Tibial artery (tissue), 4 donors: ENCODE measurements at regions not wholly inside any gene's neighbourhood (a gene's known extent, or its start where the extent isn't known, plus 50 kb on each side); places are given as distances from the start of the nearest gene placed in this dataset.
"Not testable (repeated sequence)": the region's sequence is repeated elsewhere in the genome, so short reads cannot be mapped to it uniquely, and the experiment has no call there.

Experiments used
- DNase-seq, 2 donors: peaks; one replicate each; pipeline ENCODE4 v3.0.0-alpha.2; 2019
- H3K27ac ChIP-seq, 2 donors: fragments of 200-600 bp; sonication (generic) in 1 of 2; 1 replicate in 1 of 2; 2 replicates in 1 of 2; pipeline ENCODE4 v1.5.1; 2018 to 2019; ENCODE audit warnings: mild to moderate bottlenecking in 1 of 2
- H3K27me3 ChIP-seq, 2 donors: fragments of 200-600 bp; sonication (generic) in 1 of 2; one replicate each; pipeline versions ENCODE4 v1.5.1 to v1.6.0; 2016 to 2019
- H3K36me3 ChIP-seq, 3 donors: fragments of 200-600 bp; sonication (generic) in 2 of 3; one replicate each; pipeline ENCODE4 v1.5.1; 2016 to 2019; ENCODE audit warnings: mild to moderate bottlenecking in 2 of 3
- H3K4me1 ChIP-seq, 4 donors: fragments of 200-600 bp; sonication (generic) in 2 of 4; 1 replicate in 3 of 4; 2 replicates in 1 of 4; pipeline ENCODE4 v1.5.1; 2016 to 2019
- H3K4me3 ChIP-seq, 2 donors: fragments of 200-600 bp; sonication (generic) in 1 of 2; 1 replicate in 1 of 2; 2 replicates in 1 of 2; pipeline ENCODE4 v1.5.1; 2018 to 2019; ENCODE audit warnings: mild to moderate bottlenecking in 2 of 2
- H3K9me3 ChIP-seq, 3 donors: fragments of 200-600 bp; sonication (generic) in 1 of 3; one replicate each; pipeline ENCODE4 v1.5.1; 2016 to 2019
- intact Hi-C: fragments of 100-400 bp; cut with DNase I; formaldehyde crosslinking; loops from one replicate; pipeline ENCODE4 v1.15.0; 2023; ENCODE audit warnings: low total_unique reads
- TF ChIP-seq, protein P1 (sequence below), 2 experiments: fragments of 200-600 bp in 1 of 2; fragments of 450-650 bp in 1 of 2; IDR thresholded peaks; one replicate each; pipeline ENCODE4 v1.5.1; 2017 to 2019; ENCODE audit warnings: antibody characterized with exemption in 2 of 2, mild to moderate bottlenecking in 1 of 2, moderate library complexity in 1 of 2

DNA sequence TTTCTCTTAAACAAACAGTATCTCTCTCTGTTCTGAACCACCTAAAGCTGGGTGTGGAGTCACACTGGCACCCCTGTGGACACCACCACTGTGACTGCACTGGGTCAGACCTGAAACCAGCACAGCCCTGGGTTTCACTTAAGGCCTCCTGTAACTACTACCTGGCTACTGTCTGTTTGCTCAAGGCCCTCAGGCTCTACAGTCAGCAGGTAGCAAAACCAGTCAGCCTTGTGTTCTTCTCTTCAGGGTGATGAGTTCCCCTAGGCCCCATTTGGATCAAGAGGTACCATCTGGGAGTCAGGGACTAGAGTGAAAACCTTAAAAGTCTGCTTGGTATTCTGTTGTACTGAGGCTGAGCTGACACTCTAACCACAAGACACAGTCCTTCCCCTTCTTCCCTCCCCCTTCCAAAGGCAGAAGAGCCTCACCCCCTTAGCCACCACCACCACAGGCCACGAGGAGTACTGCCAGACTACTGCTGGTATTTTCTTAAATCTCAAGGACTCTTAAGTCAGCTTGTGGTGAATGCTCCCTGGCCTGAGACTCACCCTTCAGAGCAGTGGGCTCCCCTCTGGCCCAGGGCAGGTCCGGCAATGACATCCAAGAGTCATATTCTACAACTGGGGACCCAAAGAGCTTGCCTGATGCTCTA is 153.2 kb upstream of the MON1B start:
- TF ChIP-seq, protein P1, sequence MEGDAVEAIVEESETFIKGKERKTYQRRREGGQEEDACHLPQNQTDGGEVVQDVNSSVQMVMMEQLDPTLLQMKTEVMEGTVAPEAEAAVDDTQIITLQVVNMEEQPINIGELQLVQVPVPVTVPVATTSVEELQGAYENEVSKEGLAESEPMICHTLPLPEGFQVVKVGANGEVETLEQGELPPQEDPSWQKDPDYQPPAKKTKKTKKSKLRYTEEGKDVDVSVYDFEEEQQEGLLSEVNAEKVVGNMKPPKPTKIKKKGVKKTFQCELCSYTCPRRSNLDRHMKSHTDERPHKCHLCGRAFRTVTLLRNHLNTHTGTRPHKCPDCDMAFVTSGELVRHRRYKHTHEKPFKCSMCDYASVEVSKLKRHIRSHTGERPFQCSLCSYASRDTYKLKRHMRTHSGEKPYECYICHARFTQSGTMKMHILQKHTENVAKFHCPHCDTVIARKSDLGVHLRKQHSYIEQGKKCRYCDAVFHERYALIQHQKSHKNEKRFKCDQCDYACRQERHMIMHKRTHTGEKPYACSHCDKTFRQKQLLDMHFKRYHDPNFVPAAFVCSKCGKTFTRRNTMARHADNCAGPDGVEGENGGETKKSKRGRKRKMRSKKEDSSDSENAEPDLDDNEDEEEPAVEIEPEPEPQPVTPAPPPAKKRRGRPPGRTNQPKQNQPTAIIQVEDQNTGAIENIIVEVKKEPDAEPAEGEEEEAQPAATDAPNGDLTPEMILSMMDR (IDR thresholded peaks at IDR 0.05) = no peak
- intact Hi-C loops = loop anchor here (10.0 kb wide), 1 partner anchor 57 kb away; no protein-coding TSS in a partner anchor
- DNase-seq = no peak

DNA sequence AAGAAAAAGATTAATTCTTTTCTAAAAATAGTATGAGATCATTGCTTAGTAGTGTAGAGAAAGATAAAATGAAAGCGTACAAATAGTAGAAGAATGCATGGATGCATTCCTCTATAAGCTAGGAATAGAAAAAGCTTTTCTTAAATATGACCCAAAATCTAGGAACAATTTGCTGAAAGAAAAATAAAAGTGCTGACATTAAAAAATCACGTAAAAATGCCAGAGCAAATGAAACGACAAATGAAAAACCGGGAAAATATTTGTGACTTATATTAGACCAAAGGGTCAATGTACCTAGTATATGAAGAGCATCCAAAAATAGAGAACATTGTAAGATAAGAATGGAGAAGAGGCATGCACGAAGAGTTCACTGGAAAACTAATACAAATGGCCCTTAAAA is 149.5 kb upstream of the MON1B start:
- H3K9me3 ChIP-seq = no peaks in the 10 kb centered on the region
- H3K27ac ChIP-seq = no peak overlapping the region
- TF ChIP-seq, protein P1 (IDR thresholded peaks at IDR 0.05) = no peak
- no peak overlapping the region for H3K4me3 ChIP-seq
- H3K4me1 ChIP-seq = no peaks in the 10 kb centered on the region
- H3K36me3 ChIP-seq = no peaks in the 10 kb centered on the region
- intact Hi-C loops = no loop called here
- H3K27me3 ChIP-seq = no peaks in the 10 kb centered on the region
- no peak for DNase-seq

More for the DNA sequence above, 153.2 kb upstream of the MON1B start:
- H3K4me3 ChIP-seq = no peak overlapping the region
- no peaks in the 10 kb centered on the region for H3K9me3 ChIP-seq
- no peaks in the 10 kb centered on the region for H3K36me3 ChIP-seq
- H3K27ac ChIP-seq = no peak overlapping the region
- no peaks in the 10 kb centered on the region for H3K4me1 ChIP-seq
- no peaks in the 10 kb centered on the region for H3K27me3 ChIP-seq

DNA sequence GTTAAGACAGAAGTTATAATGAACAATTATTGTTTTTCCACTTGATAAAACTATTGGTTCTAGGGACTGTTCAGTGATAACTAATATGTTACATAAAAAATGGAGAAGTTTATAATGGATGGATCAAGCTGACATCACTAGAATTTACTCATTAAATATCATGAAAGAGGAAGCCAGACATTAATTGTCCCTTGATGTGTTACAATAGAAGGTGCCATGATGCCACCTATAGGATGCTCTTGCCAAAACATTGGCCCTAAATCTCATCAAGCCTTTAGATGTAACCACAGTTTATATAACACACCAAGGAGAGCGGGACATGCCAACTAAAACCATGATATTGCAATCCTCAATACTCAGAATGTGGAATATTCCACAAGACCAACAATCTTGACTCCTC is 147.9 kb upstream of the MON1B start:
- Histone ChIP-seq H3K36me3 (no peaks in the 10 kb centered on the region), H3K27me3 (no peaks in the 10 kb centered on the region), H3K27ac (no peak overlapping the region), H3K4me3 (no peak overlapping the region), H3K4me1 (no peaks in the 10 kb centered on the region), H3K9me3 (no peaks in the 10 kb centered on the region)
- intact Hi-C loops = no loop called here
- DNase-seq = no peak
- TF ChIP-seq, protein P1 (IDR thresholded peaks at IDR 0.05) = no peak

GRCh38 chr16:77046206-77046605 is 144.8 kb upstream of the MON1B start:
- DNase-seq = no peak
- Histone ChIP-seq H3K9me3 (no peaks in the 10 kb centered on the region), H3K4me1 (no peaks in the 10 kb centered on the region), H3K36me3 (no peaks in the 10 kb centered on the region), H3K27ac (no peak overlapping the region), H3K4me3 (no peak overlapping the region), H3K27me3 (no peaks in the 10 kb centered on the region)
- TF ChIP-seq, protein P1 (IDR thresholded peaks at IDR 0.05) = no peak
- intact Hi-C loops = no loop called here

DNA sequence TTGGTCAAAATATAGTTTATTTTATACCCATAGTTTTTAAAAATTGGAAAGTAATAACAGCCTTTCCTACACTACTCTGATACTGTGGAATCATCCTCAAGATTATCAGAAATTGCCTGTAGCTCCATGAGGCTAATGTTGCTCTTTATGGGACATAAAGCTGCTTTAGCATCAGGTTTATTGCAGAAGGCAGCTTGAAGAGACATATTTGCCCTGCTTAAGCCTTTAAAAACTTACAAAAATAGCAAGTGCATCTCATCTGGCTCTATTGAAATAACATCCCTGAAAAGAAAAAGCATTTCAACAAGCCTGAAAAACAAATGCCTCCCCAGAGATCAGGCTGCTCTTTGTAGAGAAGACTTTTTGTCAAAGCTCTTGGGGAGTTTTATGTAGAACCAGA is 142.9 kb upstream of the MON1B start:
- Histone ChIP-seq H3K4me3 (no peak overlapping the region), H3K27me3 (no peaks in the 10 kb centered on the region), H3K9me3 (no peaks in the 10 kb centered on the region), H3K27ac (no peak overlapping the region), H3K4me1 (no peaks in the 10 kb centered on the region), H3K36me3 (no peaks in the 10 kb centered on the region)
- intact Hi-C loops = no loop called here
- DNase-seq = no peak
- TF ChIP-seq, protein P1 (IDR thresholded peaks at IDR 0.05) = no peak

DNA sequence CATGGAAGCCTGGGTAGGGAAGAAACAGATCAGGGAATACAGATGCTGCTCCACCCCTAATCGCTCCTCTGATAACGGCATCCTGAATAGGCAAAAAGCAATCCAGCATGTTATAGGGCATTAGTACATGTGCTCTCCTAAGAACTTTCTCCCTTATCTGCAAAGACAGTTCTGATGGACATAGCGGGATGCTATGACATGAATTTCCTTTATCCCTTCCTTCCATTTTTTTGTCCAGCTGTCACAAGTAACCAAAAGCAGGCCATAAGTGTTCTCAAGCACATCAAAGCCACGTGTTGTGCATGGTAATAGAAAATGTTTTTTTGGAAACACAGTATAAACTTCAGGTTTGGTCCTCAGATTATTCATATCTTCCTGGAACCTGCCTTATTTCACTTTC is 141.4 kb upstream of the MON1B start:
- TF ChIP-seq, protein P1 (IDR thresholded peaks at IDR 0.05) = no peak
- Histone ChIP-seq H3K4me1 (no peaks in the 10 kb centered on the region), H3K4me3 (no peak overlapping the region), H3K36me3 (no peaks in the 10 kb centered on the region), H3K9me3 (no peaks in the 10 kb centered on the region), H3K27me3 (no peaks in the 10 kb centered on the region), H3K27ac (no peak overlapping the region)
- no peak for DNase-seq
- intact Hi-C loops = no loop called here

GRCh38 chr16:77056597-77056996 is 134.4 kb upstream of the MON1B start:
- H3K36me3 ChIP-seq, DNase-seq, intact Hi-C loops, H3K4me3 ChIP-seq, H3K27ac ChIP-seq, H3K9me3 ChIP-seq, H3K4me1 ChIP-seq, H3K27me3 ChIP-seq: not testable (repeated sequence)
